Glomerular visceral epithelial cell (primary cell): ENCODE measurements at regions not wholly inside any gene's neighbourhood (a gene's known extent, or its start where the extent isn't known, plus 50 kb on each side); places are given as distances from the start of the nearest gene placed in this dataset.
"Not testable (repeated sequence)": the region's sequence is repeated elsewhere in the genome, so short reads cannot be mapped to it uniquely, and the experiment has no call there.

Experiments used
- DNase-seq: peaks from one replicate; pipeline ENCODE4 v3.0.0-alpha.2; 2016; ENCODE audit errors: extremely low spot score

GRCh38 chr2:184190725-184191124 is 407.6 kb upstream of the ZNF804A start:
- DNase-seq = no peak

GRCh38 chr2:184192649-184193048 is 405.7 kb upstream of the ZNF804A start:
- DNase-seq = no peak

GRCh38 chr2:184197413-184197812 is 400.9 kb upstream of the ZNF804A start:
- no peak for DNase-seq

GRCh38 chr2:184198791-184199190 is 399.5 kb upstream of the ZNF804A start:
- DNase-seq = not testable (repeated sequence)

GRCh38 chr2:184199274-184199673 is 399.1 kb upstream of the ZNF804A start:
- DNase-seq = no peak

- no peak for DNase-seq
These were observed 397.1 kb upstream of the ZNF804A start for GRCh38 chr2:184201246-184201645.

- no peak for DNase-seq
These were observed 394.7 kb upstream of the ZNF804A start for GRCh38 chr2:184203661-184204060.

GRCh38 chr2:184205048-184205596 is 393.2 kb upstream of the ZNF804A start:
- DNase-seq = no peak

GRCh38 chr2:184206045-184206444 is 392.3 kb upstream of the ZNF804A start:
- DNase-seq = no peak

- no peak for DNase-seq
These were observed 388.0 kb upstream of the ZNF804A start for GRCh38 chr2:184210329-184210728.

- no peak for DNase-seq
These were observed 382.6 kb upstream of the ZNF804A start for GRCh38 chr2:184215745-184216144.

GRCh38 chr2:184256611-184257010 is 341.7 kb upstream of the ZNF804A start:
- DNase-seq = no peak

GRCh38 chr2:184261331-184261730 is 337.0 kb upstream of the ZNF804A start:
- DNase-seq = no peak

GRCh38 chr2:184261818-184262217 is 336.5 kb upstream of the ZNF804A start:
- no peak for DNase-seq

- no peak for DNase-seq
These were observed 329.3 kb upstream of the ZNF804A start for GRCh38 chr2:184268900-184269477.

- DNase-seq = no peak
These were observed 327.7 kb upstream of the ZNF804A start for GRCh38 chr2:184270660-184271059.

- DNase-seq = no peak
These were observed 326.3 kb upstream of the ZNF804A start for GRCh38 chr2:184272056-184272455.

- no peak for DNase-seq
These were observed 303.5 kb upstream of the ZNF804A start for GRCh38 chr2:184294831-184295230.

GRCh38 chr2:184297085-184297484 is 301.2 kb upstream of the ZNF804A start:
- no peak for DNase-seq

GRCh38 chr2:184302506-184302905 is 295.8 kb upstream of the ZNF804A start:
- no peak for DNase-seq

GRCh38 chr2:184304006-184304405 is 294.3 kb upstream of the ZNF804A start:
- DNase-seq = no peak

GRCh38 chr2:184305105-184305504 is 293.2 kb upstream of the ZNF804A start:
- no peak for DNase-seq

GRCh38 chr2:184308706-184309105 is 289.6 kb upstream of the ZNF804A start:
- DNase-seq = no peak

GRCh38 chr2:184312970-184313369 is 285.4 kb upstream of the ZNF804A start:
- DNase-seq = no peak
